ENCODE measurements at regions not wholly inside any gene's neighbourhood (a gene's known extent, or its start where the extent isn't known, plus 50 kb on each side); places are given as distances from the start of the nearest gene placed in this dataset.

DNA sequence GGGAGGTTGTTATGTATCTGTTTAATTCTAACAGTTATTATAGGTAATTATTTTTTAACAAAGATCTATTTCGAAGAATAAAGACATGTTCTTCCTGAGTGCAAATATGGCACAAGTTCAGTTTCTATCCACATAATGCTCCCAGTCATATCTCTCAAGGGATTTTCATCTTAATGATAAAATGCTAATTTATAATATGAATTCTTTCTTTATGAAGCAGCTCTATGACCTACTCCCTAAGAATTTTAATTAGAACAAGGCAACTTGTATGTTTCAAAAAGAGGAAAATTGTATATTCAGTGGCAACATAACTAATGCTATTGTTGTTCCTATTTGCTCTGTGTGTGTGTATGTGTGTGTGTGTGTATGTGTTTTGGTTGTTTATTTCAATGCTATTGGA, 1222.1 kb upstream of the NCAM2 start:
- peaks cover 0 to 4% (median 0%) of the 10 kb centered on the region in 4 donors for H3K9me3 ChIP-seq
- intact Hi-C loops (cut with DNase I) = no loop called here
- H3K36me3 ChIP-seq = no peaks in the 10 kb centered on the region
- H3K4me3 ChIP-seq = no peak overlapping the region
- WGBS = 66% methylated on average over 1 of the region's 1 CpG
- no peaks in the 10 kb centered on the region for H3K4me1 ChIP-seq
- no peak for DNase-seq (ENCODE audit: extremely low spot score)
- H3K27ac ChIP-seq (replicated peaks in 1 of 4) = no peak overlapping the region
- H3K27me3 ChIP-seq = no peaks in the 10 kb centered on the region
- no peak for TF ChIP-seq POLR2AphosphoS5 (IDR thresholded peaks at IDR 0.05)
- no peak for TF ChIP-seq POLR2A (IDR thresholded peaks at IDR 0.05; ENCODE audit: low read depth)
- TF ChIP-seq, protein P1, sequence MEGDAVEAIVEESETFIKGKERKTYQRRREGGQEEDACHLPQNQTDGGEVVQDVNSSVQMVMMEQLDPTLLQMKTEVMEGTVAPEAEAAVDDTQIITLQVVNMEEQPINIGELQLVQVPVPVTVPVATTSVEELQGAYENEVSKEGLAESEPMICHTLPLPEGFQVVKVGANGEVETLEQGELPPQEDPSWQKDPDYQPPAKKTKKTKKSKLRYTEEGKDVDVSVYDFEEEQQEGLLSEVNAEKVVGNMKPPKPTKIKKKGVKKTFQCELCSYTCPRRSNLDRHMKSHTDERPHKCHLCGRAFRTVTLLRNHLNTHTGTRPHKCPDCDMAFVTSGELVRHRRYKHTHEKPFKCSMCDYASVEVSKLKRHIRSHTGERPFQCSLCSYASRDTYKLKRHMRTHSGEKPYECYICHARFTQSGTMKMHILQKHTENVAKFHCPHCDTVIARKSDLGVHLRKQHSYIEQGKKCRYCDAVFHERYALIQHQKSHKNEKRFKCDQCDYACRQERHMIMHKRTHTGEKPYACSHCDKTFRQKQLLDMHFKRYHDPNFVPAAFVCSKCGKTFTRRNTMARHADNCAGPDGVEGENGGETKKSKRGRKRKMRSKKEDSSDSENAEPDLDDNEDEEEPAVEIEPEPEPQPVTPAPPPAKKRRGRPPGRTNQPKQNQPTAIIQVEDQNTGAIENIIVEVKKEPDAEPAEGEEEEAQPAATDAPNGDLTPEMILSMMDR (IDR thresholded peaks at IDR 0.05) = no peak
- no peak for TF ChIP-seq EP300 (IDR thresholded peaks at IDR 0.05)

GRCh38 chr21:19781881-19782652, 1216.1 kb upstream of the NCAM2 start:
- TF ChIP-seq EP300 (IDR thresholded peaks at IDR 0.05) = no peak
- TF ChIP-seq, protein P1 (IDR thresholded peaks at IDR 0.05) = no peak
- TF ChIP-seq POLR2AphosphoS5 (IDR thresholded peaks at IDR 0.05) = no peak
- TF ChIP-seq POLR2A (IDR thresholded peaks at IDR 0.05; ENCODE audit: low read depth) = no peak
- Histone ChIP-seq H3K4me1 (no peaks in the 10 kb centered on the region), H3K9me3 (peaks cover 0 to 4% (median 2%) of the 10 kb centered on the region in 4 donors), H3K36me3 (no peaks in the 10 kb centered on the region), H3K27me3 (no peaks in the 10 kb centered on the region), H3K4me3 (no peak overlapping the region), H3K27ac (replicated peaks in 1 of 4) (no peak overlapping the region)
- WGBS = 72% methylated on average over 7 of the region's 7 CpGs
- intact Hi-C loops (cut with DNase I) = no loop called here
- no peak for DNase-seq (ENCODE audit: extremely low spot score)

DNA sequence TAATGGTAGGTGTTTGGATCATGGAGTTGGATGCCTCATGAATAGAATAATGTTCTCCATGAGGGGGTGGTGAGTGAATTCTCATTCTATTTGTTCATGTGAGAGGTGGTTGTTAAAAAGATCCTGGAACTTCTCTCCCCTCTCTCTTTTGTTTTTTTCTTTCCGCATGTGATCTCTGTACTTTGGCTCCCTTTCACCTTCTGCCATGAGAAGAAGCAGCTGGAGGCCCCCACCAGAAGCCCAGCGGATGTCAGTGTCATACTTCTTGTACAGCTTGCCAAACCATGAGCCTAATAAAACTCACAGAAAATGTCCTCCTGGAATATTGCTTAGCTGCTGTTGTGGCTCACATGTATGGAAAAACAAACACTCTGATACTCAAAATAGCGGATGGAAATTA, 1212.3 kb upstream of the NCAM2 start:
- TF ChIP-seq EP300 (IDR thresholded peaks at IDR 0.05) (no peak), POLR2A (IDR thresholded peaks at IDR 0.05; ENCODE audit: low read depth) (no peak)
- TF ChIP-seq, protein P1 (IDR thresholded peaks at IDR 0.05) = no peak
- Histone ChIP-seq H3K9me3 (peaks cover 0 to 4% (median 0%) of the 10 kb centered on the region in 4 donors), H3K4me3 (no peak overlapping the region), H3K27me3 (no peaks in the 10 kb centered on the region), H3K27ac (replicated peaks in 1 of 4) (no peak overlapping the region), H3K4me1 (no peaks in the 10 kb centered on the region), H3K36me3 (no peaks in the 10 kb centered on the region)
- DNase-seq (ENCODE audit: extremely low spot score) = no peak
- intact Hi-C loops (cut with DNase I) = no loop called here
- WGBS = 63% methylated on average over 3 of the region's 3 CpGs

GRCh38 chr21:19792004-19792403, 1206.2 kb upstream of the NCAM2 start:
- no peak for DNase-seq (ENCODE audit: extremely low spot score)
- 79% methylated on average over 4 of the region's 4 CpGs for WGBS
- intact Hi-C loops (cut with DNase I) = no loop called here
- Histone ChIP-seq H3K4me1 (no peaks in the 10 kb centered on the region), H3K27ac (replicated peaks in 1 of 4) (no peak overlapping the region), H3K36me3 (no peaks in the 10 kb centered on the region), H3K9me3 (no peaks in the 10 kb centered on the region), H3K4me3 (no peak overlapping the region), H3K27me3 (no peaks in the 10 kb centered on the region)
- no peak for TF ChIP-seq POLR2AphosphoS5 (IDR thresholded peaks at IDR 0.05)

DNA sequence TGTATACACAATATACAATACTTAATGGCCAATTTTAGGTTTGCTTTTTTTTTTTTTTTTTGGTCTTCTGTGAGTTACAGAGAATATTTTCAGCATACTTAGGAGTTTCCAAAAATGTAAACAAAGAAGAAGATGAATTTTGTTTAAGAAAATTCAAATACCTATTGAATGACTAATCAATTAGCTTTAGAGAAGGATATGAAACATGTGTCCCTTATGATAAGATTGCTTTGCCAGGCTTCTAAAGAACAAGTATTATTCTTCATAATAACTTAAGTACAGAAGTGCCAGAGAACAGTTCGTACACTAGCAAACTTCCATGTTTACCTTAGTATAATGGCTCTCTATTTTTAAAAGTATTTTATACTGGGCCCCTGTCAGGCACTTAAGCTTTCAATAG, 1191.0 kb upstream of the NCAM2 start:
- no peaks in the 10 kb centered on the region for H3K9me3 ChIP-seq
- TF ChIP-seq POLR2A (IDR thresholded peaks at IDR 0.05; ENCODE audit: low read depth) (no peak), EP300 (IDR thresholded peaks at IDR 0.05) (no peak), POLR2AphosphoS5 (IDR thresholded peaks at IDR 0.05) (no peak)
- TF ChIP-seq, protein P1 (IDR thresholded peaks at IDR 0.05) = no peak
- WGBS = 30% methylated on average over 1 of the region's 1 CpG
- no peak overlapping the region for H3K27ac ChIP-seq (replicated peaks in 1 of 4)
- H3K27me3 ChIP-seq = no peaks in the 10 kb centered on the region
- H3K36me3 ChIP-seq = no peaks in the 10 kb centered on the region
- intact Hi-C loops (cut with DNase I) = no loop called here
- H3K4me3 ChIP-seq = no peak overlapping the region
- no peaks in the 10 kb centered on the region for H3K4me1 ChIP-seq
- no peak for DNase-seq (ENCODE audit: extremely low spot score)
